DND-41 (cell line): ENCODE measurements at regions not wholly inside any gene's neighbourhood (a gene's known extent, or its start where the extent isn't known, plus 50 kb on each side); places are given as distances from the start of the nearest gene placed in this dataset.

ENCODE experiments used
- ATAC-seq: fragments of 200-7000 bp; cut with Tn5 transposase; 3 replicates; pipeline ENCODE4 v1.9.1; 2021; ENCODE audit warnings: low read depth; ENCODE audit not compliant: insufficient read depth
- DNase-seq: peaks from one replicate; pipeline ENCODE4 v3.0.0-alpha.2; 2020
- H2AFZ ChIP-seq: 2 replicates; pipeline ENCODE4 v1.6.0; 2012; ENCODE audit warnings: low read depth, low read length
- H3K27ac ChIP-seq: 2 replicates; pipeline ENCODE4 v1.5.1; 2012; ENCODE audit warnings: low read length, inconsistent platforms
- H3K27me3 ChIP-seq: fragments of 200-600 bp; sonication (generic); 2 replicates; pipeline ENCODE4 v1.6.0; 2012; ENCODE audit warnings: low read length, mild to moderate bottlenecking, inconsistent platforms; ENCODE audit not compliant: insufficient read depth, poor library complexity
- H3K36me3 ChIP-seq: 2 replicates; pipeline ENCODE4 v1.5.1; 2012; ENCODE audit warnings: low read length, inconsistent platforms; ENCODE audit not compliant: insufficient read depth
- H3K4me1 ChIP-seq: 2 replicates; pipeline ENCODE4 v1.5.1; 2012; ENCODE audit warnings: mild to moderate bottlenecking, low read length; ENCODE audit not compliant: insufficient read depth
- H3K4me2 ChIP-seq: 2 replicates; pipeline ENCODE4 v1.6.0; 2012; ENCODE audit warnings: mild to moderate bottlenecking, moderate library complexity, low read length, inconsistent platforms; ENCODE audit not compliant: insufficient read depth
- H3K4me3 ChIP-seq, 2 experiments: fragments of 200-600 bp in 1 of 2; shearing (Covaris generic) in 1 of 2; 2 replicates each; pipeline ENCODE4 v1.5.1; 2012 to 2016; ENCODE audit warnings: inconsistent platforms in 2 of 2, low read length in 2 of 2, mild to moderate bottlenecking in 2 of 2, low read depth in 1 of 2, moderate library complexity in 1 of 2
- H3K79me2 ChIP-seq: 2 replicates; pipeline ENCODE4 v1.6.0; 2012; ENCODE audit warnings: low read length, inconsistent platforms; ENCODE audit not compliant: insufficient read depth
- H3K9ac ChIP-seq: 2 replicates; pipeline ENCODE4 v1.6.0; 2012; ENCODE audit warnings: low read depth, mild to moderate bottlenecking, inconsistent platforms, low read length, moderate library complexity
- H3K9me3 ChIP-seq: 2 replicates; pipeline ENCODE4 v1.5.1; 2012; ENCODE audit warnings: low read length, moderate library complexity, mild to moderate bottlenecking, inconsistent platforms; ENCODE audit not compliant: insufficient read depth, severe bottlenecking
- H4K20me1 ChIP-seq: 2 replicates; pipeline ENCODE4 v1.6.0; 2012; ENCODE audit warnings: low read length; ENCODE audit not compliant: insufficient read depth
- EZH2 ChIP-seq: IDR thresholded peaks from 3 replicates; pipeline ENCODE4 v1.6.1; 2012; ENCODE audit warnings: borderline replicate concordance, low read depth, mild to moderate bottlenecking, moderate library complexity, low read length, inconsistent platforms; ENCODE audit not compliant: severe bottlenecking
- TF ChIP-seq, protein P1 (sequence below): IDR thresholded peaks from 2 replicates; pipeline ENCODE4 v1.5.1; 2012; ENCODE audit warnings: borderline replicate concordance, low read length, moderate library complexity, mild to moderate bottlenecking; ENCODE audit not compliant: poor library complexity, severe bottlenecking; ENCODE audit errors: extremely low read depth

- Histone ChIP-seq H3K4me2 (no peak overlapping the region), H3K27me3 (no peaks in the 10 kb centered on the region), H3K4me1 (no peaks in the 10 kb centered on the region), H4K20me1 (no peaks in the 10 kb centered on the region), H3K9ac (no peak overlapping the region), H3K36me3 (no peaks in the 10 kb centered on the region), H3K4me3 (no peak overlapping the region), H3K9me3 (no peaks in the 10 kb centered on the region), H3K27ac (no peak overlapping the region), H2AFZ (no peak overlapping the region), H3K79me2 (no peaks in the 10 kb centered on the region)
- ATAC-seq (no peak), DNase-seq (no peak)
- TF ChIP-seq, protein P1, sequence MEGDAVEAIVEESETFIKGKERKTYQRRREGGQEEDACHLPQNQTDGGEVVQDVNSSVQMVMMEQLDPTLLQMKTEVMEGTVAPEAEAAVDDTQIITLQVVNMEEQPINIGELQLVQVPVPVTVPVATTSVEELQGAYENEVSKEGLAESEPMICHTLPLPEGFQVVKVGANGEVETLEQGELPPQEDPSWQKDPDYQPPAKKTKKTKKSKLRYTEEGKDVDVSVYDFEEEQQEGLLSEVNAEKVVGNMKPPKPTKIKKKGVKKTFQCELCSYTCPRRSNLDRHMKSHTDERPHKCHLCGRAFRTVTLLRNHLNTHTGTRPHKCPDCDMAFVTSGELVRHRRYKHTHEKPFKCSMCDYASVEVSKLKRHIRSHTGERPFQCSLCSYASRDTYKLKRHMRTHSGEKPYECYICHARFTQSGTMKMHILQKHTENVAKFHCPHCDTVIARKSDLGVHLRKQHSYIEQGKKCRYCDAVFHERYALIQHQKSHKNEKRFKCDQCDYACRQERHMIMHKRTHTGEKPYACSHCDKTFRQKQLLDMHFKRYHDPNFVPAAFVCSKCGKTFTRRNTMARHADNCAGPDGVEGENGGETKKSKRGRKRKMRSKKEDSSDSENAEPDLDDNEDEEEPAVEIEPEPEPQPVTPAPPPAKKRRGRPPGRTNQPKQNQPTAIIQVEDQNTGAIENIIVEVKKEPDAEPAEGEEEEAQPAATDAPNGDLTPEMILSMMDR, result no peak
- TF ChIP-seq EZH2, result no peak
Measured at GRCh38 chr17:54466875-54467274, 433.8 kb upstream of the TOM1L1 start.

- no peaks in the 10 kb centered on the region for H3K36me3 ChIP-seq
- no peaks in the 10 kb centered on the region for H3K4me1 ChIP-seq
- H2AFZ ChIP-seq, result no peak overlapping the region
- no peak overlapping the region for H3K9ac ChIP-seq
- H4K20me1 ChIP-seq, result no peaks in the 10 kb centered on the region
- DNase-seq (no peak), ATAC-seq (no peak)
- no peaks in the 10 kb centered on the region for H3K79me2 ChIP-seq
- TF ChIP-seq, protein P1, result no peak
- TF ChIP-seq EZH2, result no peak
- no peak overlapping the region for H3K4me2 ChIP-seq
- no peaks in the 10 kb centered on the region for H3K27me3 ChIP-seq
- H3K9me3 ChIP-seq, result no peaks in the 10 kb centered on the region
- H3K4me3 ChIP-seq, result no peak overlapping the region
- no peak overlapping the region for H3K27ac ChIP-seq
Measured at GRCh38 chr17:54482843-54483242, 417.8 kb upstream of the TOM1L1 start.

- no peaks in the 10 kb centered on the region for H3K4me1 ChIP-seq
- DNase-seq, result no peak
- no peaks in the 10 kb centered on the region for H3K27me3 ChIP-seq
- no peak overlapping the region for H2AFZ ChIP-seq
- no peaks in the 10 kb centered on the region for H3K79me2 ChIP-seq
- no peak for TF ChIP-seq EZH2
- TF ChIP-seq, protein P1, result no peak
- H3K36me3 ChIP-seq, result no peaks in the 10 kb centered on the region
- H3K9me3 ChIP-seq, result no peaks in the 10 kb centered on the region
- no peak overlapping the region for H3K9ac ChIP-seq
- no peak overlapping the region for H3K27ac ChIP-seq
- no peaks in the 10 kb centered on the region for H4K20me1 ChIP-seq
- H3K4me3 ChIP-seq, result no peak overlapping the region
- no peak for ATAC-seq
- H3K4me2 ChIP-seq, result no peak overlapping the region
Measured at GRCh38 chr17:54493691-54494090, 407.0 kb upstream of the TOM1L1 start.
